ENCODE measurements at regions not wholly inside any gene's neighbourhood (a gene's known extent, or its start where the extent isn't known, plus 50 kb on each side); places are given as distances from the start of the nearest gene placed in this dataset.

GRCh38 chr14:53542732-53543131 lies 389.6 kb upstream of the DDHD1 start:
- no peak overlapping the region for H3K27ac ChIP-seq
- H3K4me1 ChIP-seq = peaks cover 12% of the 10 kb centered on the region
- no peak overlapping the region for H3K4me3 ChIP-seq
- H3K36me3 ChIP-seq (ENCODE audit: low read depth, missing control alignments) = no peaks in the 10 kb centered on the region
- intact Hi-C loops (cut with DNase I; ENCODE audit: low total_unique reads) = loop anchor here (10.0 kb wide), 1 partner anchor 802 kb away; no protein-coding TSS in a partner anchor
- WGBS, 2 donors = 59 to 61% methylated on average over 3 of the region's 3 CpGs
- peak; percentile 20 for DNase-seq
- H3K9me3 ChIP-seq = no peaks in the 10 kb centered on the region
- no peaks in the 10 kb centered on the region for H3K27me3 ChIP-seq
- no peak for TF ChIP-seq POLR2A (IDR thresholded peaks at IDR 0.05)
- TF ChIP-seq, protein P1, sequence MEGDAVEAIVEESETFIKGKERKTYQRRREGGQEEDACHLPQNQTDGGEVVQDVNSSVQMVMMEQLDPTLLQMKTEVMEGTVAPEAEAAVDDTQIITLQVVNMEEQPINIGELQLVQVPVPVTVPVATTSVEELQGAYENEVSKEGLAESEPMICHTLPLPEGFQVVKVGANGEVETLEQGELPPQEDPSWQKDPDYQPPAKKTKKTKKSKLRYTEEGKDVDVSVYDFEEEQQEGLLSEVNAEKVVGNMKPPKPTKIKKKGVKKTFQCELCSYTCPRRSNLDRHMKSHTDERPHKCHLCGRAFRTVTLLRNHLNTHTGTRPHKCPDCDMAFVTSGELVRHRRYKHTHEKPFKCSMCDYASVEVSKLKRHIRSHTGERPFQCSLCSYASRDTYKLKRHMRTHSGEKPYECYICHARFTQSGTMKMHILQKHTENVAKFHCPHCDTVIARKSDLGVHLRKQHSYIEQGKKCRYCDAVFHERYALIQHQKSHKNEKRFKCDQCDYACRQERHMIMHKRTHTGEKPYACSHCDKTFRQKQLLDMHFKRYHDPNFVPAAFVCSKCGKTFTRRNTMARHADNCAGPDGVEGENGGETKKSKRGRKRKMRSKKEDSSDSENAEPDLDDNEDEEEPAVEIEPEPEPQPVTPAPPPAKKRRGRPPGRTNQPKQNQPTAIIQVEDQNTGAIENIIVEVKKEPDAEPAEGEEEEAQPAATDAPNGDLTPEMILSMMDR (IDR thresholded peaks at IDR 0.05) = no peak

DNA sequence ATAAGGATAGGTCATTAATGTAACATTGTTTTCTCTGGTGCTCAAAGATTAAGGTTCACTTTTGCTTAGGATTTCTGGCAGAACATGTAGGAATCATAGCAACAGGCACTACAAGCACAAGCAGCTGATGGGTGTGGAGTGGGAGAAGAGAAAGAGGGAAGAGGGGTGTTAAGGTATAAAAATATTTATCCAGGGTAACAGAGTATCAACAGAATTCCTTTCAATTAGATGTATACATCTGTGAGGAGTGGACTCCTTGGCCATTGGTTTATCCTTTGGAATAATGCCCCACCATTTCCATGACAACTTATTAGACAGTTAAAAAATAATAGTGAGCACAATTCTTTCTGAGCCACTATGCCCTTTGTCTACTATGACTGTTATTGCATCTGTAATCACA lies 388.3 kb upstream of the DDHD1 start:
- no peak for DNase-seq
- no peaks in the 10 kb centered on the region for H3K27me3 ChIP-seq
- peaks cover 12% of the 10 kb centered on the region for H3K4me1 ChIP-seq
- TF ChIP-seq, protein P1 (IDR thresholded peaks at IDR 0.05) = no peak
- no peak for TF ChIP-seq POLR2A (IDR thresholded peaks at IDR 0.05)
- no peaks in the 10 kb centered on the region for H3K9me3 ChIP-seq
- no peak overlapping the region for H3K27ac ChIP-seq
- intact Hi-C loops (cut with DNase I; ENCODE audit: low total_unique reads) = loop anchor here (10.0 kb wide), 1 partner anchor 803 kb away; no protein-coding TSS in a partner anchor
- H3K36me3 ChIP-seq (ENCODE audit: low read depth, missing control alignments) = no peaks in the 10 kb centered on the region
- H3K4me3 ChIP-seq = no peak overlapping the region

GRCh38 chr14:53539489-53540126 lies 386.5 kb upstream of the DDHD1 start:
- TF ChIP-seq, protein P1 (IDR thresholded peaks at IDR 0.05) = peak; percentile 58 to 79 (median 75)
- no peak for TF ChIP-seq POLR2A (IDR thresholded peaks at IDR 0.05)
- peak; percentile 84 for DNase-seq
- peak overlapping the region in 1 of 2 donors; percentile 9 for H3K27ac ChIP-seq
- WGBS, 2 donors = 44 to 54% methylated on average over 5 of the region's 5 CpGs
- H3K4me3 ChIP-seq = no peak overlapping the region
- intact Hi-C loops (cut with DNase I; ENCODE audit: low total_unique reads) = loop anchor here (10.0 kb wide), 1 partner anchor 805 kb away; no protein-coding TSS in a partner anchor
- no peaks in the 10 kb centered on the region for H3K27me3 ChIP-seq
- peaks cover 12% of the 10 kb centered on the region for H3K4me1 ChIP-seq
- no peaks in the 10 kb centered on the region for H3K9me3 ChIP-seq
- H3K36me3 ChIP-seq (ENCODE audit: low read depth, missing control alignments) = no peaks in the 10 kb centered on the region

DNA sequence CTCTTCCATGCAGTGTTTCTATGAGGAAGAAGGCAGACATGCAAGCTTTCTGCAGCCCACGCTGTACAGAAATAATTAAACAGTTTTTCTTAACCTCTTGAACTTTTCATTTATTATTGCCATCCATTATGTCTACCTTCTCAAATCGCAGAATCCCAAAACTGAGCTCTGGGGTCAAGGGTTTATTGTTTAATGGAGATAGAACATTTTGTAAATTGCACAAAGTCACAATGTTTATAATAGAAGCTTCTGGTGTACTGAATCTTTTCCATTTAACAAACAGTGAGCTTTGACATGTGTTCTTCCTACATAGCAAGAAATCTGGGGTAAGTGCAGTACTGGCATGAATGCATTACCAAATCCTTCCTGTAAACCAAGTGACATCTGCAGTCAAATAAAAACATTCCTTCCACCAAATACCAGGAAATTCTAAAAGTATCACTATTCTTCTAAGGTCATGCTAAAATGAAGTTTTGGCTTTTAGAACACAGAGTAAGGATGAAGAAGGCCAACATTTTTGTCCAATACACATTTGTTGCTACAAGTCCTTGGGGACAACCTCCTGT lies 385.3 kb upstream of the DDHD1 start:
- no peaks in the 10 kb centered on the region for H3K36me3 ChIP-seq (ENCODE audit: low read depth, missing control alignments)
- DNase-seq = no peak
- no peak overlapping the region for H3K4me3 ChIP-seq
- 33 to 39% methylated on average over 2 of the region's 2 CpGs for WGBS, 2 donors
- TF ChIP-seq POLR2A (IDR thresholded peaks at IDR 0.05) = no peak
- TF ChIP-seq, protein P1 (IDR thresholded peaks at IDR 0.05) = no peak
- no peaks in the 10 kb centered on the region for H3K27me3 ChIP-seq
- H3K4me1 ChIP-seq = peaks cover 12% of the 10 kb centered on the region
- no peak overlapping the region for H3K27ac ChIP-seq
- no peaks in the 10 kb centered on the region for H3K9me3 ChIP-seq
- intact Hi-C loops (cut with DNase I; ENCODE audit: low total_unique reads) = no loop called here

Data from testis (tissue), 2 donors.